Osteoblast (primary cell): ENCODE measurements at regions not wholly inside any gene's neighbourhood (a gene's known extent, or its start where the extent isn't known, plus 50 kb on each side); places are given as distances from the start of the nearest gene placed in this dataset.

Source experiments
- DNase-seq: peaks from one replicate; pipeline ENCODE4 v3.0.0; 2011; ENCODE audit warnings: low spot score, mixed read lengths; ENCODE audit not compliant: insufficient read length; ENCODE audit errors: missing footprints
- H2AFZ ChIP-seq: 2 replicates; pipeline ENCODE4 v1.6.0; 2011; ENCODE audit warnings: mild to moderate bottlenecking, low read length
- H3K27ac ChIP-seq: 2 replicates; pipeline ENCODE4 v1.5.1; 2011; ENCODE audit warnings: mild to moderate bottlenecking, low read depth, low read length, moderate library complexity
- H3K27me3 ChIP-seq: 2 replicates; pipeline ENCODE4 v1.6.0; 2012; ENCODE audit warnings: mild to moderate bottlenecking, control low read depth, inconsistent platforms, low read length, moderate library complexity; ENCODE audit not compliant: insufficient read depth
- H3K36me3 ChIP-seq: 2 replicates; pipeline ENCODE4 v1.5.1; 2011; ENCODE audit warnings: mild to moderate bottlenecking, low read length, control low read depth, moderate library complexity; ENCODE audit not compliant: insufficient read depth
- H3K4me1 ChIP-seq: 2 replicates; pipeline ENCODE4 v1.5.1; 2011; ENCODE audit warnings: mild to moderate bottlenecking, low read length, control low read depth, moderate library complexity; ENCODE audit not compliant: insufficient read depth
- H3K4me2 ChIP-seq: 2 replicates; pipeline ENCODE4 v1.6.0; 2011; ENCODE audit warnings: mild to moderate bottlenecking, low read length; ENCODE audit not compliant: insufficient read depth
- H3K4me3 ChIP-seq: fragments of 200-600 bp; sonication (generic); 3 replicates; pipeline ENCODE4 v1.5.1; 2012; ENCODE audit warnings: mild to moderate bottlenecking, low read length, inconsistent platforms; ENCODE audit not compliant: insufficient read depth
- H3K79me2 ChIP-seq: 2 replicates; pipeline ENCODE4 v1.6.0; 2012; ENCODE audit warnings: mild to moderate bottlenecking, low read length, control low read depth, inconsistent platforms; ENCODE audit not compliant: insufficient read depth
- H3K9me3 ChIP-seq: 2 replicates; pipeline ENCODE4 v1.5.1; 2011; ENCODE audit warnings: low read depth, low read length, control low read depth
- H4K20me1 ChIP-seq: 2 replicates; pipeline ENCODE4 v1.6.0; 2012; ENCODE audit warnings: mild to moderate bottlenecking, low read length, control low read depth; ENCODE audit not compliant: insufficient read depth
- TF ChIP-seq, protein P1 (sequence below): IDR thresholded peaks from 2 replicates; pipeline ENCODE4 v1.5.1; 2011; ENCODE audit warnings: mild to moderate bottlenecking, low read depth, low read length, moderate library complexity; ENCODE audit errors: extremely low read depth

DNA sequence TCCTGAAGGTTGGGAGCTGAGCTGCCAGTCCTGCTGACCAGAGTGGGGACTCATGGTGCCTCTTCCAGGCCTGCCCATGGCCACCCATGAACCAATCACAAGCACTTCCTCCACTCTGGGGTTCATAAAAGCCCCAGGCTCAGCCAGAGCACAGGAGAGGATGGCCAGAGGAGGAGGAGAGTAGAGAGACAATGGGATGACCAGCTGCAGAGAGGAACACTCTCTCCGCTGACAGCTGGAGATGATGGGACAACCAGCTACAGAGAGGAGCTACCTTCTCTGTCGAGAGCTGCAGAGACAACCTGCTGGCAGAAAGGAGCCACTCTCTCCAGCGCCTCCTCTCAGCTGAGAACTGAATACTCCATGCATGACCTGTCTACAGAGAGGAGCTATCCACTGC lies 886.1 kb downstream of the BCL11B start:
- H3K79me2 ChIP-seq, result no peaks in the 10 kb centered on the region
- H4K20me1 ChIP-seq, result no peaks in the 10 kb centered on the region
- no peak overlapping the region for H3K4me3 ChIP-seq
- peaks cover 4% of the 10 kb centered on the region for H3K9me3 ChIP-seq
- no peak overlapping the region for H2AFZ ChIP-seq
- no peak overlapping the region for H3K27ac ChIP-seq
- no peak overlapping the region for H3K4me2 ChIP-seq
- no peak for DNase-seq
- TF ChIP-seq, protein P1, sequence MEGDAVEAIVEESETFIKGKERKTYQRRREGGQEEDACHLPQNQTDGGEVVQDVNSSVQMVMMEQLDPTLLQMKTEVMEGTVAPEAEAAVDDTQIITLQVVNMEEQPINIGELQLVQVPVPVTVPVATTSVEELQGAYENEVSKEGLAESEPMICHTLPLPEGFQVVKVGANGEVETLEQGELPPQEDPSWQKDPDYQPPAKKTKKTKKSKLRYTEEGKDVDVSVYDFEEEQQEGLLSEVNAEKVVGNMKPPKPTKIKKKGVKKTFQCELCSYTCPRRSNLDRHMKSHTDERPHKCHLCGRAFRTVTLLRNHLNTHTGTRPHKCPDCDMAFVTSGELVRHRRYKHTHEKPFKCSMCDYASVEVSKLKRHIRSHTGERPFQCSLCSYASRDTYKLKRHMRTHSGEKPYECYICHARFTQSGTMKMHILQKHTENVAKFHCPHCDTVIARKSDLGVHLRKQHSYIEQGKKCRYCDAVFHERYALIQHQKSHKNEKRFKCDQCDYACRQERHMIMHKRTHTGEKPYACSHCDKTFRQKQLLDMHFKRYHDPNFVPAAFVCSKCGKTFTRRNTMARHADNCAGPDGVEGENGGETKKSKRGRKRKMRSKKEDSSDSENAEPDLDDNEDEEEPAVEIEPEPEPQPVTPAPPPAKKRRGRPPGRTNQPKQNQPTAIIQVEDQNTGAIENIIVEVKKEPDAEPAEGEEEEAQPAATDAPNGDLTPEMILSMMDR, result no peak
- no peaks in the 10 kb centered on the region for H3K27me3 ChIP-seq
- H3K4me1 ChIP-seq, result no peaks in the 10 kb centered on the region
- H3K36me3 ChIP-seq, result no peaks in the 10 kb centered on the region

DNA sequence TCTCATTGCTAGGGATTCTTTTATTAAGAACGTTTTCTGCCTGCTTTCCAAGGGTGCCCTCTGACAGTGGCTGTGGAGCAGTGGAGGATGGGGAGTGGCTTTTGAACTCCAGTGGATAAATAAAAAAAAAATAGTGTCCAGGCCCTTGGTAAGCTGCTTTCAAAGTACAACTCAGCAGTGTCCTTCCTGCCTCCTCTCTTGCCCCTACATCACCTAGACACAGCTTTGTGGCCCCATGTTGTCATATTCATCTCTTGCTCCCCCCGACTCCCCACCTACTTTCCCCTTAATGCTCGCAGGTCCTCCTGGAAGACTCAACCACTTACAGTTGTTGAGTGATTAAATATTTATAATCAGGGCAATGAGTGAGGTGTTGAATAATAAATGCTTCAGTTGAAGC lies 880.9 kb downstream of the BCL11B start:
- Histone ChIP-seq H3K4me2 (no peak overlapping the region), H3K27ac (no peak overlapping the region), H2AFZ (no peak overlapping the region), H3K27me3 (no peaks in the 10 kb centered on the region), H3K79me2 (no peaks in the 10 kb centered on the region), H3K4me3 (no peak overlapping the region), H3K9me3 (no peaks in the 10 kb centered on the region), H3K36me3 (no peaks in the 10 kb centered on the region), H3K4me1 (no peaks in the 10 kb centered on the region), H4K20me1 (no peaks in the 10 kb centered on the region)
- TF ChIP-seq, protein P1, result no peak
- DNase-seq, result no peak

DNA sequence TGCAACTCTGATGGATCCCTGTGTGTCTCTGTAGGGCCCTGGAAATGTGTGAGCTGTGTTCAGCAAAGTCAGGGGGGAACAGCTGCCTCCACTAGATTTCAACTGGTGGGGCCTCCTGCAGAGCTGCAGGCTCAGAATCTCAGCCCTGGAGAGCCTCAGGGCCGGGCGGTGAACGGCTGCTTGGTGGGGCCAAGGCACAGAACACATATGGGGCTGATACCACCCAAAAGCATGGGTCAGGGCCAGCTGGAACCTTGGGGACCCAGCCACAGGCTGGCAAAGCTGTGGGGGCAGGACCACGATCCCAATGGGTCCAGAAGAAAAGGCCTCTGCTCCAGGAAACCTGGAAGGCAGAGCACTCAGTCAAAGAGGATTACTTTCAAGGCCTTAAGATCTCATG lies 878.5 kb downstream of the BCL11B start:
- Histone ChIP-seq H3K36me3 (no peaks in the 10 kb centered on the region), H3K4me2 (no peak overlapping the region), H3K27ac (no peak overlapping the region), H3K4me1 (no peaks in the 10 kb centered on the region), H3K9me3 (no peaks in the 10 kb centered on the region), H3K27me3 (no peaks in the 10 kb centered on the region), H2AFZ (no peak overlapping the region), H3K4me3 (no peak overlapping the region), H4K20me1 (no peaks in the 10 kb centered on the region), H3K79me2 (no peaks in the 10 kb centered on the region)
- TF ChIP-seq, protein P1, result no peak
- no peak for DNase-seq

DNA sequence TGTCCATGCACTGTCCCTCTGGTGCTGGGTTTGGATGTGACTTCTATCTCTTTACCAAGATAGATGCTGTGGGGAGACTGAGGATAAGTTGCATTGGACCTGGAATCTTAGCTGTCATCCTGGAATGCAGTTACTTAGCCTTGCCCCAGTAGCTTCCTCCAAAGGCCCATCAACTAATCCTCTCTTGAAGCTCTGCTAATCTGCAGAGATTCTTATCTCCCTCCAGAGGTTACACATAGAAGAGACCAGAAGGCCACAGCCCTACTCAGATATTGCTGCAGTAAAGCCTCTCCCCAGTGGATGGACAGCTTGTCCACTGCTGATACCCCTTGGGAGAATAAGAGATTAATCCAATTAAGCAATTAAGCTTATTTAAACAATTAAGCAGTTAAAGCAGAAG lies 867.2 kb downstream of the BCL11B start:
- no peak overlapping the region for H3K4me2 ChIP-seq
- no peaks in the 10 kb centered on the region for H4K20me1 ChIP-seq
- DNase-seq, result no peak
- H3K27ac ChIP-seq, result no peak overlapping the region
- no peaks in the 10 kb centered on the region for H3K9me3 ChIP-seq
- no peak overlapping the region for H2AFZ ChIP-seq
- no peaks in the 10 kb centered on the region for H3K4me1 ChIP-seq
- no peak overlapping the region for H3K4me3 ChIP-seq
- no peaks in the 10 kb centered on the region for H3K27me3 ChIP-seq
- no peaks in the 10 kb centered on the region for H3K79me2 ChIP-seq
- TF ChIP-seq, protein P1, result no peak
- no peaks in the 10 kb centered on the region for H3K36me3 ChIP-seq
